ENCODE measurements at regions not wholly inside any gene's neighbourhood (a gene's known extent, or its start where the extent isn't known, plus 50 kb on each side); places are given as distances from the start of the nearest gene placed in this dataset.
A peak's percentile ranks its signal among the peaks of the same experiment; 100 is the strongest.
"Not testable (repeated sequence)": the region's sequence is repeated elsewhere in the genome, so short reads cannot be mapped to it uniquely, and the experiment has no call there.

DNA sequence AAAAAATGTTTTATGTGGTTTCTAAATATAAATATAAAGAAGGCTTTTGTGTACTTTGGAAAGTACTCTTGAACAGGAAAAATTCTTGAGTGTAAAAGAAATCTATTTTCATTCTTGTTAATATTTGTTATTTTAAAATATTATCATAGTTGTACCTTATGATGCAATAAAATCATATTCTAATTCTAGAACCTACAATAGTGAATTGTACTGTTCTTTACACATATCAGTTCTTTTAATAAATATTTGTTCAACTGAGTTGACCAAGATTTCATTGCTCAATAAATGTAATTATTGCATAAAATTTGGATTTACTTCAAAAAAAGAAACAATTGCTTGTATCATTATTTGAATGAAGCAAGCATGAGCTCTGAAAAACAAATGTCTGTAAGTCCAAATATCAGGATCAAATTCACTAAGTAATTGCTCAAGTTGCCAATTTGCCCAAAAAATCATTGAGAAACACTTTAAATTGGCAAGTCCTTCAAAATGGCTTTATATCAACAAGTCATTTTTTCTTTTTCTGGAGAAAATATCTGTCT is 191.6 kb upstream of the SLC16A7 start:
- no peak for DNase-seq

DNA sequence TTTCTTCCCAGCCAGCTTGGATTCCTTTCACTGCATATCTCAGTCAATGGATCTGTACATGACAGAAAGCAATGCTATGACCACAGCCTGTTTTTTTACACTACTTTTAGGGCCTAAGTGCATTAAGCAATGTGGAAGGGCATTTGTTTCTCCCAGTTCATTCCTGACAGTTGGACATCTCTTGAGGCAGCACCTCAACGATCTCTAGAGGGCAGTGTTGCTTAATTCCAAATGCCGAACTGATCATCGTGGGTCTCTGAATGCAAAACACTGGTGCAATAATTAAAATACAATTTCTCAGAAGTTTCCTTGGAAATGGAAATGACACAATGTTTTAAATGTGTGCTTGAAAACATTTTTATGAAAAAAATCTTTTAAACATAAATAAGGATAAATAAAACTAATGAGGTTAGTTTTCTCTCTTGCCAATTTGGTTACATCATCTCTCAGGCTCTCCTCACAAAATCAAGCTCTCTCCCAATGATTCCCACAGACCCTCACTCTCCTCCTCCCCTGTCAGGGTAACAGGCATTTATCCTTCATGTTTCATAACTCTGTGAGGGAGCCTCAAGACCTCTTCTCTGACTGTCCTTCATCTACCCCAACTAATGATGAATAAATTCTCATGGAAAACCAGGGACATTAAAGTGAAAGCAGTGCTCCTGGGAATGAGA is 192.4 kb upstream of the SLC16A7 start:
- peak; percentile 51 for DNase-seq

DNA sequence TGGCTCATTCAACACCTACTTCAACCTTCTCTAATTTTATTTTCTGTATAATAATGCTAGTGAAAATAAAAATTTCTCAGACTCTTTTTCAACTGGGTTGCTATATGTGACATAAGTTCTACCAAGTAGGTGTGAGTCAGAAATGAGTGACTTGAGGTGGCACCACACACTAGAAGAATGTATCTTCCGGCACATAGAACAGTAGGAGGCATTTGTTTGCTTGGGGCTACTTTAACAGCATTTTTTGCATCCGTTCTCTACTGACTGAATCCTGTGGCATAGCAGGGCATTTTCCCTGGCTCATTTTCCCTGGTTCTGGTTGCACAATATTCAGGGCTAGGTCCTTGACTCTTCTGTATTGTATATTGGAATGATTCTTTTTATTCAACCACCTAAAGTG is 194.0 kb upstream of the SLC16A7 start:
- DNase-seq = no peak

DNA sequence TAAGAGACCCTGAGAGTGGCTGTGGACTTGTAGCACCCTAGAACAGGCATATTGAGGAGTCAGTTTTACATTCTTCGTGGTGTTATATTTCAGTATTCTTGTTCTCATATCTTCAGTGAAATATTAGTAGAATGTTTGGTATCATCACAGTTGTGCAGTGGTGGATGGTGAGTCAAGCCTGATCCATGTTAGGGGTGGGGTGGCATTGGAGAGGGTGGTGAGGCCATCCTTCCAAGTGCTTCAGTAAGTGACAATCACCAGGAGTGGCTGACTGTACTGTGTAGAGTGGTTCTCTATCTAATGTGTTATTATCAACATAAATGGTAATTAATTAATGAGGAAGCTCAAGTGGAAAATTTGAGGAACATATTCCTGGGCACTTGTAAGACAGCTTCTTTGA is 197.7 kb upstream of the SLC16A7 start:
- no peak for DNase-seq

DNA sequence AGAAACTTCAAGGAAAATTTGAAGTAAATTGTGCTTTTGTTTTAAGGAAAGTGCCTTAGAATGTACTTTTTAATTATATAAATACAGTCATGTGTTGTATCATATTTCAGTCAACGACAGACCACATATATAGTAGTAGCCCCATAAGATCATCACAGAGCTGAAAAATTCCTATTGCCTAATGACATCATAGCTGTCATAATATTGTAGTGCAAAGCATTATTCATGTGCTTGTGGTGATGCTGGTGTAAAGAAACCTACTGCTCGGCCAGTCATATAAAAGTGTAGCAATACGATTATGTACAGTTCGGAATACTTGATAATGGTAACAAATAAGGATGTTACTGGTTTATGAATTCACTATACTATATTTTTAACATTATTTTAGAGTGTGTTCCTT is 198.9 kb upstream of the SLC16A7 start:
- no peak for DNase-seq

DNA sequence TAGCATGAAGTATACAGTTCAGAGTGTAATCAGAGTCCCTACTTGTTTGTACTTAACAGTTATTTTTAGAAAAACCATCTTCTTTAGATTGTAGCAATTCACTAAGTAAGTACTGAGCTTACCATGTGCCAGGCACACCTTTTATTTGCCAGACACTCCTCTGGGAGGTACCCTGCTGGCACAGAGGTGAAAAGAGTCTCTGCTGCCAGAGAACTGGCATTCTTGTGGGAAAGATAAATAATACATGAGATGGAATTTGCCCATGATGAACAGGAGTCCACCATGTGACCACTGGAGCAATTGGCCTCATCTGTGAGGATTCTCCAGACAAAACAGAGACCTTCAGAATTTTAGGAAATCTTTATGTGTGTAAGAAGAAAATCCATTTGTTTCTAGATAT is 199.3 kb upstream of the SLC16A7 start:
- no peak for DNase-seq

DNA sequence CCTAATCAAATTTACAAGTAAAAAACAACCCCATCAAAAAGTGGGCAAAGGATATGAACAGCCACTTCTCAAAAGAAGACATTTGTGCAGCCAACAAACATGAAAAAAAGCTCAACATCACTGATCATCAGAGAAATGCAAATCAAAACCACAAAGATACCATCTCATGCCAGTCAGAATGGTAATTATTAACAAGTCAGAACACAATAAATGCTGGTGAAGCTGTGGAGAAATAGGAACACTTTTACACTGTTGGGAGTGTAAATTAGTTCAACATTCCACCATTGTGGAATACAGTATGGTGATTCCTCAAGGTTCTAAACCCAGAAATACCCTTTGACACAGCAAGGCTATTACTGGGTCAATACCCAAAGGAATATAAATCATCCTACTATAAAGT is 200.5 kb upstream of the SLC16A7 start:
- DNase-seq = not testable (repeated sequence)

DNA sequence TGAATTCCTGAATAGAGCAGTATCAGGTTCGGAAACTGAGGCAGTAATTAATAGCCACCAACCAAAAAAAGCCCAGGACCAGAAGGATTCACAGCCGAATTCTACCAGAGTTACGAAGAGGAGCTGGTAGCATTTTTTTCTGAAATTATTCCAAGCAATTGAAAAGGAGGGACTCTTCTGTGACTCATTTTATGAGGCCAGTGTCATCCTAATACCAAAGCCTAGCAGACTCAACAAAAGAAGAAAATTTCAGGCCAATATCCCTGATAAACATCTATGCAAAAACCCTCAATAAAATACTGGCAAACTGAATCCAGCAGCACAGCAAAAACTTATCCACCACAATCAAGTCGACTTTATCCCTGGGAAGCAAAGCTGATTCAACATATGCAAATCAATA is 202.3 kb upstream of the SLC16A7 start:
- DNase-seq = no peak

DNA sequence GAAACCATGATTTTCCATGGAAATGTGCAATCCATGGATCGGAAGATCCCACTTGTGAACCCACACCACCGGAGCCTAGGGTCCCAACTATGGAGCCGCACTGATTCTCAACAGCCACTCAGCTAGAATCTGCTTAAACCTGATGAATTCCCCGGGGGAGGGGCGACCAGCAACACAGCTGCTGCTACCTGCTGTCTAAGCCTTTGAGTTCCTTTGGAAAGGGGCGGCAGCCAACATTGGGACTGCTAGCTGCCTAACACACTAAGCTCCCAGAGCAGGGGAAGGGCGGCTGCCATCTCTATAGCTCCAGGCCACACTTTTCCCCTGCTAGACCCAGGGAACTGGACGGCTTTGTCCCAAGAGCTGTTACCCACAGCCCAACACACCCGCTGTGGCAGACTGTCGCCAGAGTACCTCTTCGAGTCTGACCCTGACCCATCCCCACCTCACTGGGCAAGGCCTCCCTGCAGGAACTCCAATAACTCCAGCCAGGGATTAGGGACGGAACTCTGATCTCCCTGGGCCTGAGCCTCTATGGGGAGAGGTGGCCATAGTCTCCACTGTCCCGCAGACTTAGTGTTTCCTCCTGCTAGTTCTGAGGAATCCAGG is 205.8 kb upstream of the SLC16A7 start:
- DNase-seq = no peak

DNA sequence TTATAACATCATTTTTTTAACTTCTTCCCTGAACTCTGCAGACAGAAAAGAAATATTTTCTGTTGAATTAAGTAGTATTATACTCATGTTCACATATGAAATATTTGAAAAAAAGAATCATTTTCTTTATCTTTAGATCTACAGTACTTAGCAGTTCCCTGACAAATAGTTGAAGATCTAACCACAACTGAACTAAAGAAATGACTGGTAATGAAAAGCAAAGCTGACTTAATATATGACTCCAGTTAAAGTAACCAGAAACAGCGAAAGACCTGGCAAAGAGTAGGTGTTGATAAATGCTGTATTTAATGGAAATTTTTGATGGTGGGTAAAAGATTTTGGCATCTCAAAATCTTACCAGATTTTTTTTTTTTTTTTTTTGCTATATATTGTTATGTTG is 207.1 kb upstream of the SLC16A7 start:
- no peak for DNase-seq

DNA sequence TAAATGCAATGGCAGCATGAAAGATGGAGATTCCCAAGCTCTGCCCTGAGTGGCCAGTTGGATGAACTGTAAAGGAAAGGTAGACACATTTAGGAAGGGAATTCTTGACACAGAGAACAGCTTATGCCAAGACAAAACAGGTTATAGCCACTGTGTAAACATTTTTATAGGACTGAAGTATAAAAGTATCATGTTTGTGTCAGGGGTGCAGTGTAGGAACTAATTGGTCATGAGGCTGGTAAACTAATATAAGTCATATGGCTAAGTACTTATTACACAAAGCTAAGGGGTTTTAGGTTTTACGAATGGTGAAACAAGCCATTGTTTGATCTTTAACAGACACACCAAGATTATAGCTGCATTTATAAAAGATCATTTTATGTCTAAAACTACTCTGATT is 207.7 kb upstream of the SLC16A7 start:
- no peak for DNase-seq

DNA sequence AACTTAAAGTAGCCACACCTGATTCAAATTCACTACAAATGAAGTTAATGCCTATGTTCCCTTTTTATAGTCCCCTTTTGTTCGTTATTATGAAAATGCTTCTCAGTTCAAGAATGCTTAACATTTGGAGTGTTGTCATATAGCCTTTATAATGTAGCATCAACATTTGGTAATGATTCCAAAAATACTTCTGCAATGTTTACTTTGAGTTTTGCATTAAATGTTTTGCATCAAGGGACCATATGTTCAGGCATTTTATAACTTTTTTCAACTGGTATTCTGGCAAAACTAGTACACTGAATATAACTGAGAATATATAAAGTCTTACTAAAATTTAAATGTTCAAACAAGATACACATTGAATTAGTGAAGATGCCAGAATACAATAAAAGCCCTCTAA is 209.6 kb upstream of the SLC16A7 start:
- DNase-seq = no peak

DNA sequence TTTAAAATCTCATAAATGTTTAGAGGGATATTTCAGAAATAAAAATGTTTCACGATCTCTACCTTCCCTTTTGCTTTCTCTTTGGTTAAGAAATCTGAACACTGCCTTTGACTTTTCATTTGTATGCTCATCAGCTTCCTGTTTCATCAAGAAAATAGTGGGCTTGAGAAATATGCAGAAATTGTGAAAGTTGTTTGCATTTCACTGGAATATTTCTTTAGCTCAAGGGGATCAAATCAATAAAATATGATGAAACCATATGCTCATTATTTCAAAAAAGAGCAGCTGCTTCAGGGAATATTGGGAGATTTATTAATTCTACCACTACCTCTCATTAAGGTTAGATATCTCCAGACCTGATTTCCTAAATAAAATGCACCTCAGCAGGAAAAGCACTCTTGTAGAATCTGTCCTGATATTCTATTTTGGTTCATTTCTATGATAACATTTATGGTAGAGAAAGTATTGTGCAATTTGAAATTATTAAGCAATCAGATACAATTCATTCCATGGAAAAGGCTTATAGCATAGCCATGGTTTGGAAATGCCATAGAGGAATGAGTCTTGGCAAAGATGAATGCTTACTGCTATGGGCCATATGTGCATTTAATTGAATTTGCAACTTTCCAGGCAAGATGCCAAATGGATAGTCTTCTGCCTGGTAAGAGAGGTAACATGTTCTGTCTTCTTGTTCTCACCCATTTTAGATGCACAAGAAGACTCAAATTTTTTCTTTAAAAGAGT is 212.6 kb upstream of the SLC16A7 start:
- no peak for DNase-seq

DNA sequence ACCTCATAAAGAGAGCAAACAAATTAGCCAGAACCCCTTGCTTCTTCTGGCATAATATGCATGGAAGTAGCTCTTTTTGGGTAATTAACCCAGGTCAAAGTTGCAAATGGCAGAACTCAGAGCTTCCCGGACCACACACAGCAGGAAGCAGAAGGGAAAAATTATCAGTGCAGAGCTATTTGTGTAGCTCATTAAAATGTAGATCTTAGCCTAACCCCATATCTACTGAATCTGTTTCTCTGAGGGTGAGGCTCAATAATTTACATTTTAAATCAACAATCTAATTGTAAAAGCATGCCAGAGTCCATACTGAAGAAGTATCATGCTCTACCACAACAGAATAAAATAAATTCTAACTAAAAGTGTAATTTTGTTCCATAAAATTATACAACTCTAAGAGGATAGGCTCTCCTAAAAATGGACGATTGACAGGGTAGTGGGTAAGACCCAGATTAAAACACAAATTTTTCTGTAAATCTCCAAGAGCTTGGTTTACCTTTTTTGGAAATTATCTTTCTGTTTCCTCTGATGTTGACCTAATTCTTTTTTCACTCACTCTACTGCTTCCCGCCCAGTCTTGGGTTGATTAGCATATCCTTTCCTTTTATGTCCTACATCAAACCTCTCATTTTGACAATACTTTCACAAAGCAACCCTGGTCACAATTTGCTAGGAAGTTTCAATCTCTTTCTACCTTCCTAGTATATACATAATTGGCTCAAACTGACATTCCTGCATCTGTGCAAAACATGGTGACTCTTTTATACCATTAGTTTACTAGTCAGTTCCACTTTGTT is 213.3 kb upstream of the SLC16A7 start:
- no peak for DNase-seq

DNA sequence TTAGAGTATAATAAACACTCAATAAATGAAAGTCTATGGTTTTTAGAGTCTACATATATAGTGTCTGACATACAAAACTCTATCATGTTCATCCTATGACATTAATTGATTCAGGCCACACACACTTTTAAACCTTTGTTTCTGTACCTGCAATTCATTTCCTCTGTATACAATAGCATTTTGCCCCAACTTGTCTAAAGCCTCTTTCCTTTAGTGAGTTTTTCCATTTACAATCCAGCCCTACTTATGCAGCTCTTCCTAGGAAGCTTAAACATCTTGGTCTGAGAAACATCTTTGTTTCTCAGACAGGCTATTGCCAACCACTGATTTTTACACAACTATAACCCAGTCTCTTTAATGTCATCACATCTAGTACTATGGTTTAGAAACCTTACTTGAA is 214.7 kb upstream of the SLC16A7 start:
- DNase-seq = no peak

DNA sequence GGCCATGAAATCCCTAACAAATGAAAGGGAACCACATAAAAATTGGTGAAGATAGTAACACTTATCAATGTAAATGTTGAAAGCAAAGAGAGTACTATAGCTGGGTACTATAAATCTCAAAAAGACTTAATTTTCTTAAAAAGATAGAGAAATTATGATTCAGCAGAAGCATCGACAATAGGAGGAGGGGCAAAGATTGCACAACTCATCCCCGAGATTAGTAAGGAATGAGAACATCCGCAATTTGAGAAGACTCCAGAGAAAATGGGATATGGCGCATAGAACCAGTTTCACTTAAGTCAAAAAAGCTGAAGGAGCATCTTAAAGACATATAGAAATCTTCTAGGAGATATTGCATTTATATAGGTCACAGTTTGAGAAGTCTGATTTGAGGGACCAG is 220.2 kb upstream of the SLC16A7 start:
- no peak for DNase-seq

DNA sequence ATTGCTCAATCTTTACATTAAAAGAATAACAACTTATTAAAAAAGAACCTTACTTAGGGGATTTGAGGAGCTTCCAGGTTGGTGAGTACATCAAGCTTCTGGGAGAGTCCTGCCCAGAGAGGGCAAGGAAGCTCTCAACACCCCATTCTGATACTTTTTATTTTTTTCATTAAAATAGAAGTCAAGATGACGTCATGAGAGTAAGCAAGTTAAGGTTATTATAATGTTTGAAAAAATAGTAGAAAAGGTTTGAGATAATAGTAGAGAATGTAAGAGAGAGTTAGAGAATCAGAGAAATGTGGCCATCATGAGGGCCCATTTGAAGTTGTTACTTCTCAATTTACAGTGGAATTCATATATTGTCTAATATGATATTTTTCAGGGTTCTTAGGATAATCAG is 221.0 kb upstream of the SLC16A7 start:
- DNase-seq = no peak

DNA sequence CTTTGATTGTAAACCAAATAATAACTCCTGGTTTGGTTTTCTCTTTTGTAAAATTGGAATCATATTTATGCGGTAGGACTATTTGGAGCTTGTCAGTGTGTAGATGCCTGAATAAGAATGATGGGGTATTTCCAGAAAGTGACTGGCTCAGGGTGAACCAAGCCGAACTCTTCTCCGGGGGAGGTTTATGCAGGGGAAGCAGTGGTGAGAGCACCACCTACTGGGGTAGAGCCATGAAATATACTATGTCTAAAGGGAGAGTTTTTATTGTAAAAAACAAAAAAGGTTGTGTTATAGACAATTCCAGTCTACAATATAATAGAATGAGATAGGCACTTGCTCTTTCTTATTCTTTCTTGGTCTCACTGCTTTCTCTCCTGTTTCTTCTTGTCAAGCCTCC is 222.9 kb upstream of the SLC16A7 start:
- DNase-seq = no peak

DNA sequence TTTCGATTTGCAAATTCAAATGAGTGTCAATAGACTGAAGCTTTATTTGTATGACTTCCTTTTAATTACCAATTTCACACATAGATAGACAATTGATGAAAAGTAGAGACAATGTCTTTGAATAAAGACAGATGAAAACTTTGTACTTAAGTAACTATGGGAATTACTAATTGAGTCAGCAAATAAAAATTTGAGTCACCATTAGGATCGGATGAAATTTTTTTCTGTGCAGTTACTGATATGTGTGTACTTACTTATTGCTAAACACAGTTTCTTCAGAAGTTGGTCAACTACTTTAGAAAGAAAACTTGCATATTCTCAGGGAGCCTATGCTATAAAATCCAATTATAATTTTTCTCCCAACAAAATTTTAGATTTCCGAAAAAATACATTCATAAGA is 224.9 kb upstream of the SLC16A7 start:
- no peak for DNase-seq

DNA sequence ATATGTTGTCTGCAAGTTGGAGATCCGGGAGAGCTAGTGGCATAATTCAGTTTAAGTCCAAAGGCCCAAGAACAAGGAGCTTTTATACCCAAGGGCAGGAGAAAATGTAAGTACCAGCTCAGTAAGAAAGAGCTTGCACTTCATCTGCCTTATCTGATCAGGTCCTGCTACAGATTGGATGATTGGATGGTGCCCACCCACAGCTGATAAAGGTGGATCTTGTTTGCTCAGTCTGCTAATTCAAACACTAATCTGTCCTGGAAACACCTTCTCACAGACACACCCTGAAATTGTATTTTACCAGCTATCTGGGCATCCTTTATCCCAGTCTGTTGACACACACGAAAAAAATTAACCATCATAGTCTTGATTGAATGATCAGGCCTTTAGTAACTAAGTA is 230.7 kb upstream of the SLC16A7 start:
- DNase-seq = no peak

DNA sequence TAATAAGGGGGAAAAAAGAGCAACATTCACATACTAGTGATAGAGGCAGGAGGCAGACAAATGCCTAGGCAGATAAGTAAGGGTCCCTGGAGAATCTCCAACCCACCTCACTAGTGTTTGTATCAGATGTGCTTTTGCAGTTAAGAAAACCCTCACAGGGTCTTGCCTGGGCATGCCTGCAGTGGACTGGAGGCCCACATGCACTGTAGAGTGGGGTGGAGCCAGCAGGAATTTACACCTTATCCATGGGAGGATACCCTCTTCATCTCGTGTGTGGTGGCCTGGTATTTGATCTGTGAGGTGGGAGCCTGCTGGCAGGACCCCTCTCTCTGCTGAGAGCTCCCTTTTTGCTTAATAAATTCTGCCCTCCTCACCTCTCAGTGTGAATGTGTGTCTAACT is 238.0 kb upstream of the SLC16A7 start:
- DNase-seq = no peak

DNA sequence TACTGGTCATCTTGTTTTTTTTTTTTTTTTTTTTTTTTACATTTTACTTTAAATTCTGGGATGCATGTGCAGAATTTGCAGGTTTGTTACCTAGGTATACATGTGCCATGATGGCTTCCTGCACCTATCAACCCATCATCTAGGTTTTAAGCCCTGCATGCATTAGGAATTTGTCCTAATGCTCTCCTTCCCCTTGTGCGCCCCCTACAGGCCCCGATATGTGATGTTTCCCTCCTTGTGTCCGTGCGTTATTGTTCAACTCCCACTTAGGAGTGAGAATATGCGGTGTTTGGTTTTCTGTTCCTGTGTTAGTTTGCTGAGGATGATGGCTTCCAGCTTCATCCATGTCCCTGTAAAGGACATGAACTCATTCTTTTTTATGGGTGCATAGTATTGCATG is 249.6 kb upstream of the SLC16A7 start:
- peak; percentile 33 for DNase-seq

DNA sequence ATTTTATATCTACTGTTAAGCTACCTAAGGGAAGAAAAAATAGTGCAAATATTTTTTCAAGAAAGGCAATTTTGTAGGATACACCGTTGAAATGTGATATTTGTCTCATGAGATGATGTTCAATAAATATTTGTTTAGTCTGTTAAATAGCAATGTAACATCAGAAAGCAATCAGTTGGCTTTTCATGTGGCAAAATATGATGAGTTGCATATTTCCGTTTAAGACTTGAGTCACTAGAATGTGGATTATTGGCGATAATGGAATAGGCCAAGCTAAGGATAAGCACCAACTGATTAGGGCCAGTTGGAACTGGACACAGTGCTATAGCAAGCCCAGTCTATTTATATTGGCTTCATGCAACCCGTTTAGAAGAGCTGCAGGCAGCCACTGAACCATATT is 250.4 kb upstream of the SLC16A7 start:
- no peak for DNase-seq

Measured in RPMI8226 (cell line).